GM19240 (cell line): ENCODE measurements at regions not wholly inside any gene's neighbourhood (a gene's known extent, or its start where the extent isn't known, plus 50 kb on each side); places are given as distances from the start of the nearest gene placed in this dataset.
"Not testable (repeated sequence)": the region's sequence is repeated elsewhere in the genome, so short reads cannot be mapped to it uniquely, and the experiment has no call there.

Experiments
- DNase-seq: peaks from one replicate; pipeline ENCODE4 v3.0.0; 2011; ENCODE audit warnings: low spot score; ENCODE audit not compliant: insufficient read length

DNA sequence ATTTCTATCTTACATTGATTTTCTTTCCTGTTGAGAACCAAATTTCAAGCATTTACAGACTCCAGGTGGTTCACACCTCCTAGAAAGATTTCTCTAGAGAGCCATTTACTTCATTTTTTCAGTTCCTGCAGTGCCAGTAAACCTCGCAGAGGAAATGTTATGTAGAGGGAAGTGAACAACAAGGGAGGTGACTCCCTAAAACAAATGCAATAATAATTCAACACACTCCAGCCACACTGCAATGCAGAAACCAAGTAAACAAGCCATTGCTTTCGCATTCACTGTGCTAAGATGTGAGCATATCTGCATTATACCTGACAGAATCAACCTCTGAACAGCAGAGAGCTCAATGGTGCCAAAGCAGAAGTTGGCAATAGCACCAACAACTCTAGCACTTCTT is 215.1 kb downstream of the RBM26 start:
- no peak for DNase-seq

GRCh38 chr13:79187917-79188690 is 218.0 kb downstream of the RBM26 start:
- no peak for DNase-seq

DNA sequence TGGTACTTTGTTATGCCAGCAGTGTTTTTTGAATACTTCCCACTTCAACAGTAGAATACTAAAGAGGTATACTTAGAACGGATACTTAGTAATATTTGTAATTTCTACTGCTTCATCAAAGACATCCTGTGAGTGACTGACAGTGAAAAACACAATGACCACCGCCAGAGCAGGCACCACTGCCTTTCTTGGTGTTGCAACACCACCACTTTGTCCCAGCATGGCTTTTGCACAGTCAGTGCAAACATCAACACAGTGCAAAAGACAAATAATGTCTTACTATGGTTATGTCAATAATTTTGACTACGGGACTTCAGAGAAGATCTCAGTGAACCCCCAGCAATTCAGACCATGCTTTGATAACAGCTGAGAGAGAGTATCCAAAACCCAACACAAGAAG is 220.5 kb downstream of the RBM26 start:
- DNase-seq = no peak

DNA sequence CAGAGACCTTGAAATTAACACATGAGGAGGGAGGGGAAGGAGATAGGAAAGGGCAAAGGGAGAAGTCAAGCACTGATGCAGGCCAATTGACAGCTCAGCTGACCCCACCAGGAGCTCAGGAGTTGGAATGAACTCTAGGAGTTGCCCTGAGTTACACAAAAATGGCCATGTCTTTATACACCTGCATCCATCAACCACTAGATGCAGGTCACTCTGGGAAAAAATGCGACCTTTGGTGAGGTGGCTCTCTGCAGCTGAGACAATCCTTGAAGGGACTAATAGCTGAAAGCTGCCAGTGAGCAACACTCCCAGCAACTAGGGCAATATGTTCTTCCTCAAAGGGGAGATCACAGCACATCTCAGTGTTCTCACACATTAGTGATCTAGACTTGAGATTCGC is 222.8 kb downstream of the RBM26 start:
- no peak for DNase-seq

GRCh38 chr13:79173691-79174090 is 232.4 kb downstream of the RBM26 start:
- DNase-seq = not testable (repeated sequence)

- not testable (repeated sequence) for DNase-seq
These were observed 233.1 kb downstream of the RBM26 start for GRCh38 chr13:79172924-79173323.

GRCh38 chr13:79171141-79172061 is 234.7 kb downstream of the RBM26 start:
- DNase-seq = no peak

DNA sequence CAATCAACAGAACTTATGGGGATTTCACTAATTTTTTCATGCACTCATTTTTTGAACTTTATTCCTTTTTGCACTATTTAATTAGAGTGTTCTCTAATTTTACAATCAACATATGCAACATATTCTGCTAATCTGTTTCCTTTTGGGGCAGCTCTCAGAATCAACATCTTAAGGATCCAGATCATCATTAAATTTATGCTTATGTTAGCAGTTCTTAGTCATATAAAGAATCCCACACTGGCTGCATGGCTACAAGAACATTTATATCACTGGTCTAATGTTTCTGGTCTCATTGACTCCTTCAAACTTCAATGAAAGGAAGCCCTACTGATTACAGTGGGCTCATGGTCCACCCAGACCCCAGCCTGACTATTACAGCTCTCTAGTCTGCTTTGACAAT is 245.2 kb downstream of the RBM26 start:
- DNase-seq = no peak

GRCh38 chr13:79155883-79156282 is 250.2 kb downstream of the RBM26 start:
- DNase-seq = no peak

GRCh38 chr13:79149210-79149609 is 256.8 kb downstream of the RBM26 start:
- no peak for DNase-seq

DNA sequence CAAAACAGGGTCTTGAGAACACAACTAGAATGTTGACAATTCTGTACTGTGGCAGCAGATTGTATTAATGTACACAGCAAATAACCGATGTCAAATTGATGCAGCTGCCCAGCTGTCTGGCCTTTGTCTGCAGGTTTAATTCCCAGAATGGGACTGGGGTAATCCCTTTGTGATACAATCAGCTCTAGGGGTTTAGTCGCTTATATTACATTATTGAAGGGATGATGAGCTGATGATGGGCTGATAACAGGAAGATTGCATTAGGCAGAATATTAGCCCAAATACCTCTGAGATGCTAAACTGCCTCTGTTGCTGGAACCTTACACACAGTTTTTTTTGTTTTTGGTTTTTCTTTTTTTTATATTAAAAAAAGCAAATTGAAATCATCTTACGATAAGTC is 265.0 kb downstream of the RBM26 start:
- no peak for DNase-seq

- DNase-seq = no peak
These were observed 277.9 kb downstream of the RBM26 start for GRCh38 chr13:79128158-79128557.

- DNase-seq = no peak
These were observed 279.3 kb downstream of the RBM26 start for GRCh38 chr13:79126706-79127105.

GRCh38 chr13:79124183-79124582 is 281.9 kb downstream of the RBM26 start:
- no peak for DNase-seq

GRCh38 chr13:79121286-79121685 is 284.8 kb downstream of the RBM26 start:
- no peak for DNase-seq

DNA sequence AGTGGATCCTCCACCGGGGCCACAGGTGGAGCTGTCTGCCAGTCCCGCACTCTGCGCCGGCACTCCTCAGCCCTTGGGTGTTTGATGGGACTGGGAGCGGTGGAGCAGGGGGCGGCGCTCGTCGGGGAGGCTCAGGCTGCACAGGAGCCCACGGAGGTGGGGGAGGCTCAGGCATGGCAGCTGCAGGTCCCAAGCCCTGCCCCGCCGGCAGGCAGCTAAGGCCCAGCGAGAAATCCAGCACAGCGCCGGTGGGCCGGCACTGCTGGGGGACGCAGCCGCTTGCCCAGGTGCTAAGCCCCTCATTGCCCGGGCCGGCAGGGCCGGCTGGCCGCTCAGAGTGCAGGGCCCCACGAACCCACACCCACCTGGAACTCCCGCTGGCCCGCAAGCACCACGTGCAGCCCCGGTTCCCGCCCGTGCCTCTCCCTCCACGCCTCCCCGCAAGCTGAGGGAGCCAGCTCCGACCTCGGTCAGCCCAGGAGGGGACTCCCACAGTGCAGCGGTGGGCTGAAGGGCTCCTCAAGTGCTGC is 286.4 kb downstream of the RBM26 start:
- no peak for DNase-seq

- no peak for DNase-seq
These were observed 294.0 kb downstream of the RBM26 start for GRCh38 chr13:79112016-79112415.

GRCh38 chr13:79108914-79109643 is 297.0 kb downstream of the RBM26 start:
- peak; percentile 1 for DNase-seq

DNA sequence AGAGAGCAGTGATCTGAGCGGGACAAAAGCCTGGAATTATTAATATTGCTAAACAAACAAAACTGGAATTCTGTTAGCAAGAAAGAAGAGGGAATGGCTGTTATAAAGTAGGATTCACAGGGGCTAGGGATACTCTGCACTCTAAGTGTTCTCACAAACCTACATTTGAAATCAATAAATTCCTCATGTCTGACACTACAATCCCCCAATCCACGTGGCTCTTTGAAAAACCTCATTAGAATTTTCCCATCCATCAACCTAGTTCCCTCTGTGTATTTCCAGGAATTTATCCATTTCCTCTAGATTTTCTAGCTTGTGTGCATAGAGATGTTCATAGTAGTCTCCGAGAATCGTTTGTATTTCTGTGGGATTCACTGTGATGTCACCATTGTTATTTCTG is 307.5 kb downstream of the RBM26 start:
- no peak for DNase-seq

GRCh38 chr13:79097201-79097600 is 308.9 kb downstream of the RBM26 start:
- no peak for DNase-seq

DNA sequence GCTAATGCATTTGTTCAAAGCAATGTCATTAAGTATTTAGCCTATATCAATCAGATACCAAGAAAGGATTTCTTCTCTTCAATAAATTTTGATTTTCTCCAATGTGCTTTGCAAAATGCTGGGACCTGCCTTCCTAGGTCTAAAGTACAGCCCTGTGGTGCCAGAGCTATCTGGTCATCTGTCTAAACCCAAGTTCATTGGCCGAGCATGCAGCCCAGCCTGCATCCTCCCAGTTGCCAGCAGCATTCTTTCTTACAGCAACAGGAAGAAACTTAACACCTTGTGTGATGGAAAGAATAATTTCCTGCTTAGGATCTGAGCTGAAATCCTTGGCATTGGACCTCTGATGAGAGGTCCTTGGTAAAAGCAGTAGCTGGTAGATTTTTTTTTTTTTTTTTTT is 310.0 kb downstream of the RBM26 start:
- no peak for DNase-seq
